HCT116 (cell line): ENCODE measurements at regions not wholly inside any gene's neighbourhood (a gene's known extent, or its start where the extent isn't known, plus 50 kb on each side); places are given as distances from the start of the nearest gene placed in this dataset.

ENCODE experiments used
- CEBPB ChIP-seq: IDR thresholded peaks from 2 replicates; pipeline ENCODE4 v1.6.1; 2012; ENCODE audit warnings: low read depth
- CTCF ChIP-seq, 3 experiments: fragments of 200-600 bp in 1 of 3; sonication (generic) in 1 of 3; IDR thresholded peaks in 2 of 3; conservative IDR thresholded peaks in 1 of 3; 2 replicates each; pipeline ENCODE4 v1.5.1; 2012 to 2017; ENCODE audit warnings: low read depth in 2 of 3, low read length in 2 of 3, antibody characterized with exemption in 1 of 3, borderline replicate concordance in 1 of 3, control low read depth in 1 of 3, mild to moderate bottlenecking in 1 of 3, mixed read lengths in 1 of 3, mixed run types in 1 of 3, moderate library complexity in 1 of 3; ENCODE audit not compliant: insufficient read depth in 1 of 3
- EZH2 ChIP-seq: fragments of 200-600 bp; sonication (generic); IDR thresholded peaks from 2 replicates; pipeline ENCODE4 v1.6.1; 2017; ENCODE audit warnings: antibody characterized with exemption, mixed run types
- POLR2A ChIP-seq: IDR thresholded peaks from 2 replicates; pipeline ENCODE4 v1.7.0; 2011; ENCODE audit warnings: borderline replicate concordance; ENCODE audit not compliant: insufficient read depth, insufficient read length; ENCODE audit errors: extremely low read depth
- REST ChIP-seq: IDR thresholded peaks from 2 replicates; pipeline ENCODE4 v1.6.1; 2012; ENCODE audit warnings: low read depth
- SRF ChIP-seq: IDR thresholded peaks from 2 replicates; pipeline ENCODE4 v1.6.1; 2012; ENCODE audit warnings: low read depth

GRCh38 chr3:88879905-88880304 is 227.5 kb upstream of the EPHA3 start:
- TF ChIP-seq CTCF (IDR thresholded peaks at IDR 0.05 in 2 of 3, conservative IDR thresholded peaks at IDR 0.05 in 1 of 3; ENCODE audit: borderline replicate concordance in 1 of 3, insufficient read depth in 1 of 3, low read depth in 2 of 3, low read length in 2 of 3) (no peak), EZH2 (no peak), SRF (no peak), REST (no peak), CEBPB (no peak), POLR2A (no peak)
